ENCODE measurements at regions not wholly inside any gene's neighbourhood (a gene's known extent, or its start where the extent isn't known, plus 50 kb on each side); places are given as distances from the start of the nearest gene placed in this dataset.

DNA sequence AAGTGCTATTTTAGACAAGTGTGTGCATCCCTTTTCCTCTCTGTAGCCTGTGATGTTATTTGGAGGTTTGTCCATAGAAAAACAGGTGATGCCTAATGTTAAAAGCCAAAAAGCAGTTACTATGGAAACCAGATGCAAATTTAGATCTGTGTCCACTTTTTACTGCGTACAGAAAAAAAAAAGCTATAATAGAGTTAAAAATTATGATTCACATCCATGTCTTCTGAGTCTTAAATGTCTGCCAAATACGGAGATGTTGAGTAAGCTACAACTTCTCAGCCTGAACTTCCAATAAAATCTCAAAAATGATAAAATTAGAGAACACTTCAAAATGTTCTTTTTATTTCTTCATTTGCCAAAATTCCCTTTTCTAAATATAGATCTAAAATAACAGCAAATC is 74.2 kb upstream of the GAP43 start:
- TF ChIP-seq, protein P1, sequence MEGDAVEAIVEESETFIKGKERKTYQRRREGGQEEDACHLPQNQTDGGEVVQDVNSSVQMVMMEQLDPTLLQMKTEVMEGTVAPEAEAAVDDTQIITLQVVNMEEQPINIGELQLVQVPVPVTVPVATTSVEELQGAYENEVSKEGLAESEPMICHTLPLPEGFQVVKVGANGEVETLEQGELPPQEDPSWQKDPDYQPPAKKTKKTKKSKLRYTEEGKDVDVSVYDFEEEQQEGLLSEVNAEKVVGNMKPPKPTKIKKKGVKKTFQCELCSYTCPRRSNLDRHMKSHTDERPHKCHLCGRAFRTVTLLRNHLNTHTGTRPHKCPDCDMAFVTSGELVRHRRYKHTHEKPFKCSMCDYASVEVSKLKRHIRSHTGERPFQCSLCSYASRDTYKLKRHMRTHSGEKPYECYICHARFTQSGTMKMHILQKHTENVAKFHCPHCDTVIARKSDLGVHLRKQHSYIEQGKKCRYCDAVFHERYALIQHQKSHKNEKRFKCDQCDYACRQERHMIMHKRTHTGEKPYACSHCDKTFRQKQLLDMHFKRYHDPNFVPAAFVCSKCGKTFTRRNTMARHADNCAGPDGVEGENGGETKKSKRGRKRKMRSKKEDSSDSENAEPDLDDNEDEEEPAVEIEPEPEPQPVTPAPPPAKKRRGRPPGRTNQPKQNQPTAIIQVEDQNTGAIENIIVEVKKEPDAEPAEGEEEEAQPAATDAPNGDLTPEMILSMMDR (IDR thresholded peaks at IDR 0.05) = no peak
- no peak for TF ChIP-seq POLR2A (IDR thresholded peaks at IDR 0.05)
